Putamen (tissue), 1 donor: ENCODE measurements at regions not wholly inside any gene's neighbourhood (a gene's known extent, or its start where the extent isn't known, plus 50 kb on each side); places are given as distances from the start of the nearest gene placed in this dataset.
"Not testable (repeated sequence)": the region's sequence is repeated elsewhere in the genome, so short reads cannot be mapped to it uniquely, and the experiment has no call there.

Experiments
- DNase-seq: peaks from one replicate; pipeline ENCODE4 v3.0.0-alpha.2; 2016; ENCODE audit warnings: low spot score

GRCh38 chr7:152905949-152906348 lies 146.4 kb downstream of the ACTR3B start:
- DNase-seq = no peak

GRCh38 chr7:152907042-152907761 lies 147.7 kb downstream of the ACTR3B start:
- no peak for DNase-seq

- DNase-seq = no peak
Observed at GRCh38 chr7:152909280-152909679, 149.7 kb downstream of the ACTR3B start.

- no peak for DNase-seq
Observed at GRCh38 chr7:152909683-152910544, 150.4 kb downstream of the ACTR3B start.

GRCh38 chr7:152910545-152911225 lies 151.1 kb downstream of the ACTR3B start:
- no peak for DNase-seq

GRCh38 chr7:152911226-152911560 lies 151.6 kb downstream of the ACTR3B start:
- DNase-seq = no peak

GRCh38 chr7:152911922-152912321 lies 152.4 kb downstream of the ACTR3B start:
- DNase-seq = no peak

GRCh38 chr7:152912511-152912910 lies 153.0 kb downstream of the ACTR3B start:
- no peak for DNase-seq

- no peak for DNase-seq
Observed at GRCh38 chr7:152913492-152913891, 153.9 kb downstream of the ACTR3B start.

GRCh38 chr7:152914014-152914844 lies 154.7 kb downstream of the ACTR3B start:
- no peak for DNase-seq

- DNase-seq = not testable (repeated sequence)
Observed at GRCh38 chr7:152914845-152915102, 155.2 kb downstream of the ACTR3B start.

- no peak for DNase-seq
Observed at GRCh38 chr7:152922318-152923081, 162.9 kb downstream of the ACTR3B start.

GRCh38 chr7:152923711-152924110 lies 164.2 kb downstream of the ACTR3B start:
- no peak for DNase-seq

GRCh38 chr7:152924238-152924637 lies 164.7 kb downstream of the ACTR3B start:
- peak; percentile 37 for DNase-seq

- no peak for DNase-seq
Observed at GRCh38 chr7:152924826-152925411, 165.4 kb downstream of the ACTR3B start.

GRCh38 chr7:152925412-152926147 lies 166.0 kb downstream of the ACTR3B start:
- DNase-seq = no peak

- no peak for DNase-seq
Observed at GRCh38 chr7:152931633-152932032, 172.1 kb downstream of the ACTR3B start.

- DNase-seq = no peak
Observed at GRCh38 chr7:152937282-152937681, 177.7 kb downstream of the ACTR3B start.

GRCh38 chr7:152946616-152947015 lies 187.1 kb downstream of the ACTR3B start:
- DNase-seq = not testable (repeated sequence)

GRCh38 chr7:152947686-152948085 lies 188.1 kb downstream of the ACTR3B start:
- DNase-seq = no peak
